ENCODE measurements at regions not wholly inside any gene's neighbourhood (a gene's known extent, or its start where the extent isn't known, plus 50 kb on each side); places are given as distances from the start of the nearest gene placed in this dataset.

DNA sequence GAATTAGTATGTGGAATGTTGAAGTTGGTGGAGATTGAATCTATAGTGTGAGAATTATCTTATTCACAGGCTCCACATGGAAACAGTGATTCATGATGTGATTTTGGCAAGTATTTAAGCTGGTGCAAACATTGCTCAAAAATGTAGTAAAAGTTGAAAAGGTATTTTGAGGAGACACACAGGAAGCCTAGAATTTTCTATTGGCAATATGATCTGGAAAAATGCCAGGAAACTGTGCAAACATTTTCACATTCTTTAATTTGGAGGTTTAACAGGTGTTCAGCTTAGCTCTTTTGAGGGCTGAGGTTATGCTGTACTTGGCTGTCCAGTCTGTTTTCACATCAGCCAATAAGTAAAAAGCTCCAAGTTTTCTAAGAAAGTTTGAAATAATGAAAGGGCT lies 327.3 kb downstream of the RWDD3 start:
- DNase-seq (ENCODE audit: low spot score), result no peak
- no peaks in the 10 kb centered on the region for H3K27me3 Mint-ChIP-seq (ENCODE audit: low read depth)
- H3K36me3 Mint-ChIP-seq (ENCODE audit: low read depth), result no peaks in the 10 kb centered on the region
- peaks cover 33% of the 10 kb centered on the region for H3K9me3 Mint-ChIP-seq
- no peak overlapping the region for H3K4me3 Mint-ChIP-seq (ENCODE audit: low read depth)
- intact Hi-C loops (cut with micrococcal nuclease), result no loop called here
- no peak overlapping the region for H3K27ac Mint-ChIP-seq
- no peaks in the 10 kb centered on the region for H3K4me1 Mint-ChIP-seq (ENCODE audit: low read depth)

DNA sequence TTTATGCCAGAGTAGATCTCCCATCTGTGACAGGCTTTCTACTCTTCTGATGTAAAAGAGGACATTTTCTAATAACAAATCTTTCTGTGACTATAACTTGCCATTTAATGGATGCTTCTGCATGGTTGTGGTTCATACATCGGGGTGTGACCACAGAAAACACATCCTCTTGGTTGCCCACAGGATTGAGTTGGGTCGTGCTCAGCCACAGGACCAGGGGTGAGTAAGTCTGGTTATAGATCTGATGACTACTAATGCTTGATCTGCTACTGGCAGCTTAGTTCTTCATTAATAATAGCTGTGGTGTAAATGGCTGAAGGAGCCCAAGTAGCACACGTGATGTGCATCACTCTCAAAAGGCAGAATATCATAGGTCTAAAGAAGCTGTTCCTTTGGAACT lies 328.2 kb downstream of the RWDD3 start:
- H3K9me3 Mint-ChIP-seq, result peaks cover 31% of the 10 kb centered on the region
- H3K27ac Mint-ChIP-seq, result no peak overlapping the region
- no peak overlapping the region for H3K4me3 Mint-ChIP-seq (ENCODE audit: low read depth)
- no peak for DNase-seq (ENCODE audit: low spot score)
- intact Hi-C loops (cut with micrococcal nuclease), result no loop called here
- H3K4me1 Mint-ChIP-seq (ENCODE audit: low read depth), result no peaks in the 10 kb centered on the region
- no peaks in the 10 kb centered on the region for H3K27me3 Mint-ChIP-seq (ENCODE audit: low read depth)
- no peaks in the 10 kb centered on the region for H3K36me3 Mint-ChIP-seq (ENCODE audit: low read depth)

DNA sequence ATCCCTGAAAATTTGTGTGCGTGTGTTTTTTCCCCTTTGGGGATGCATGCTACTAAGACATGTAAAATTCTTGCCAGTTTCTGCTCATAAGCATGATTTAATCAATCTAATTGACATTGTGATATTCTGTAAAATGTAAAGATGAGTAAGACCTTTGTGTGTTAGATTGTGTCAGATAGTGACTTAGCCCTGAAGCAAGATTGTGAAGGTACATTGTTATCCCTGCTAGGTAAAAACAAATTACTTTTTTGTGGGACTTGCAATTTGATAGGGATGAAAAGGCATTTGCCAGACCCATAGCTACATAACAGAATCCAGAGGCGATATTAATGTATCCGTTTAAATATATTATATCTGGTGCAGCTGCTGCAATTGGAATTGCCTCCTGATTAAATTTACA lies 338.0 kb downstream of the RWDD3 start:
- H3K4me1 Mint-ChIP-seq (ENCODE audit: low read depth), result no peaks in the 10 kb centered on the region

DNA sequence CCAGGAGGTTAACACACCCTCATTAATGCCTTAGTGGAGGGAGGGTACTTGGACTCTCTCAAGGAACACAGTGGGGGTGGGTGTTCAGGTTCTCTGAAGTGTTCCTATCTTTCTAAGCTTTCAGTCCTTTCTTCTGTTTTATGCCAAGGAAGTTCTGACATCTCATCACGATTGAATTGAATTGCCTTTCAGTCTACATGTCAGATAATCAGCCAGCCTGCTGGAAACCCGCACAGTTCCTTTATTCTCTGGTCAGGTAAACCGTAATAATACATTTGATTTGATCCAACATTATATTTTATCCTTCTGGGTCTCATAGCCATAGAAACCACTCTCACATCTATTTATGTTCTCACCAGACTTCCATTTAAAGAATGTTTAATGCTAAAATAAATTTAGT lies 339.0 kb downstream of the RWDD3 start:
- H3K36me3 Mint-ChIP-seq (ENCODE audit: low read depth), result no peaks in the 10 kb centered on the region
- intact Hi-C loops (cut with micrococcal nuclease), result no loop called here

More for the DNA sequence above, 338.0 kb downstream of the RWDD3 start:
- DNase-seq (ENCODE audit: low spot score), result no peak
- no peaks in the 10 kb centered on the region for H3K36me3 Mint-ChIP-seq (ENCODE audit: low read depth)
- no peaks in the 10 kb centered on the region for H3K27me3 Mint-ChIP-seq (ENCODE audit: low read depth)
- H3K9me3 Mint-ChIP-seq, result no peaks in the 10 kb centered on the region
- intact Hi-C loops (cut with micrococcal nuclease), result no loop called here
- no peak overlapping the region for H3K27ac Mint-ChIP-seq
- H3K4me3 Mint-ChIP-seq (ENCODE audit: low read depth), result no peak overlapping the region

DNA sequence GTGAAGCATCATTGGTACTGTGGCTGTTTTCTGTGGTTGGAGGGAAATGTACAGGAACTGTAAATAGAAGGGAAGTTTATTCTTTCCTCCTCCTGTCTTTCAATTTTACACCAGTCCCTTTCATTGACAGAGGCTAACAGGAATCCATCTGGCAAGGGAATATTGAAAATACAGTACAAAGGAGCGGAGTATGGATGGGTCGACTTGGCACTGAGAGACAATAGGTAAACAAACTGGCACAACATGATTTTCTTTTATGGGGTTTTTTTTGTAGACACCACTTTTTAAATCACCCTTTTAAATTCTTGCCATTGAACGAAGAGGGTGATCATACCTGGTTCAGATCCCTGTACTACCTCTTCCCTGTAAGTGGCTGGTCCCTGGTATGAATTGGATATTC lies 341.3 kb downstream of the RWDD3 start:
- Mint-ChIP-seq H3K4me1 (ENCODE audit: low read depth) (no peaks in the 10 kb centered on the region), H3K27ac (no peak overlapping the region), H3K36me3 (ENCODE audit: low read depth) (no peaks in the 10 kb centered on the region), H3K27me3 (ENCODE audit: low read depth) (no peaks in the 10 kb centered on the region), H3K9me3 (no peaks in the 10 kb centered on the region), H3K4me3 (ENCODE audit: low read depth) (no peak overlapping the region)
- intact Hi-C loops (cut with micrococcal nuclease), result no loop called here
- no peak for DNase-seq (ENCODE audit: low spot score)

More for the DNA sequence above, 339.0 kb downstream of the RWDD3 start:
- no peaks in the 10 kb centered on the region for H3K27me3 Mint-ChIP-seq (ENCODE audit: low read depth)
- no peak for DNase-seq (ENCODE audit: low spot score)
- no peaks in the 10 kb centered on the region for H3K9me3 Mint-ChIP-seq
- no peak overlapping the region for H3K4me3 Mint-ChIP-seq (ENCODE audit: low read depth)
- H3K4me1 Mint-ChIP-seq (ENCODE audit: low read depth), result no peaks in the 10 kb centered on the region
- H3K27ac Mint-ChIP-seq, result no peak overlapping the region

- H3K36me3 Mint-ChIP-seq (ENCODE audit: low read depth), result no peaks in the 10 kb centered on the region
Observed at GRCh38 chr1:95578462-95578861, 344.5 kb downstream of the RWDD3 start.

GRCh38 chr1:95582191-95582590 lies 348.2 kb downstream of the RWDD3 start:
- H3K4me1 Mint-ChIP-seq (ENCODE audit: low read depth), result no peaks in the 10 kb centered on the region
- H3K9me3 Mint-ChIP-seq, result no peaks in the 10 kb centered on the region
- DNase-seq (ENCODE audit: low spot score), result no peak
- no peaks in the 10 kb centered on the region for H3K36me3 Mint-ChIP-seq (ENCODE audit: low read depth)
- H3K27ac Mint-ChIP-seq, result no peak overlapping the region
- H3K4me3 Mint-ChIP-seq (ENCODE audit: low read depth), result no peak overlapping the region
- intact Hi-C loops (cut with micrococcal nuclease), result no loop called here
- H3K27me3 Mint-ChIP-seq (ENCODE audit: low read depth), result no peaks in the 10 kb centered on the region

More at GRCh38 chr1:95578462-95578861, 344.5 kb downstream of the RWDD3 start:
- intact Hi-C loops (cut with micrococcal nuclease), result no loop called here
- H3K27me3 Mint-ChIP-seq (ENCODE audit: low read depth), result no peaks in the 10 kb centered on the region
- no peak for DNase-seq (ENCODE audit: low spot score)
- H3K9me3 Mint-ChIP-seq, result no peaks in the 10 kb centered on the region
- no peak overlapping the region for H3K4me3 Mint-ChIP-seq (ENCODE audit: low read depth)
- H3K27ac Mint-ChIP-seq, result no peak overlapping the region
- H3K4me1 Mint-ChIP-seq (ENCODE audit: low read depth), result no peaks in the 10 kb centered on the region

GRCh38 chr1:95582746-95583145 lies 348.7 kb downstream of the RWDD3 start:
- DNase-seq (ENCODE audit: low spot score), result no peak
- H3K4me1 Mint-ChIP-seq (ENCODE audit: low read depth), result no peaks in the 10 kb centered on the region
- intact Hi-C loops (cut with micrococcal nuclease), result no loop called here
- H3K27ac Mint-ChIP-seq, result no peak overlapping the region
- H3K9me3 Mint-ChIP-seq, result no peaks in the 10 kb centered on the region
- H3K36me3 Mint-ChIP-seq (ENCODE audit: low read depth), result no peaks in the 10 kb centered on the region
- no peaks in the 10 kb centered on the region for H3K27me3 Mint-ChIP-seq (ENCODE audit: low read depth)
- H3K4me3 Mint-ChIP-seq (ENCODE audit: low read depth), result no peak overlapping the region

DNA sequence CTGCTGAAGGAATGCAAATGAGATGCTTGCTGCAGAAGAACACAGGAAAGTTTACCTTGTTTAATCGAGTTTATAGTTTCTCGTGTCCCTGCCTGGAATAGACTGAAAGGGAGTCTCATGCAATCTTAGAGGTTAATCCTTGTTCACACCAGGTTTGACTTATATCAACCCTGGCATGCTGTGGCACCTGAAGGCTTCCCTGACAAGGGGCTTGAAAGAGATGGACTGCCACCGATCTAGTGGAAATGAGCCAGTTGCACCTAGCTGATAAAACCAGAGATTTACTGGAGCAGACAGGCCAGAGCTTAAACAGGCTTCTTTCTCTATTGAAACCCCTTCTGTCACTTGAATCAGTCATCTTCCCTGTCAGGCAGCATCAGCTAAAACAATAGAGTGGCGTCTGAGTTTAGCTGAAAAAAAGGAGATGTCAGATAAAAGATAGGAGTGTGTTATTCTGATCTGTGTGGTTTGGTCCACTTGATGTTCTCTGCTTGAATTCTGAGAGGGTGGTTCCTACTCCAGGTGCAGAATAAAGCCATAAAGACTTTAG lies 349.7 kb downstream of the RWDD3 start:
- no peaks in the 10 kb centered on the region for H3K36me3 Mint-ChIP-seq (ENCODE audit: low read depth)
- no peak overlapping the region for H3K4me3 Mint-ChIP-seq (ENCODE audit: low read depth)
- H3K27me3 Mint-ChIP-seq (ENCODE audit: low read depth), result no peaks in the 10 kb centered on the region
- H3K9me3 Mint-ChIP-seq, result no peaks in the 10 kb centered on the region
- no peaks in the 10 kb centered on the region for H3K4me1 Mint-ChIP-seq (ENCODE audit: low read depth)
- DNase-seq (ENCODE audit: low spot score), result no peak
- no peak overlapping the region for H3K27ac Mint-ChIP-seq
- intact Hi-C loops (cut with micrococcal nuclease), result no loop called here

DNA sequence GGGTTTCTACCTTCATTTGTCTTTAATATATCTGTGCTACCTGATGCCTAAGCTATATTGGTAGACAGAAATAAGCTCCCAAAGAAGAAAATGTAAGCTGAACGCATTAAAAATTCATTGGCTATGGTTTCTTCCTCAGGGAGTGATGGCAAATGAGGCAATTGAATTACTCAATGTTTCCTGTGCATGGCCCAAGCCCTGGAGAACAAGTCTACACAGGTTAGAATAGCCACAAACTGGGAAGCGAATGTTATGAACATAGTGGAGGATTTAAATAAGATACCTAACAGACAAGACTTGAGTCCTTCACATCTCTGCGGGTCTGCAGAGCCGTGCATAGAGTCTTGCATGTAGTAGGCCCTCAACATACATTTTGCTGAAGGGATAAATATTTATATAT lies 350.3 kb downstream of the RWDD3 start:
- intact Hi-C loops (cut with micrococcal nuclease), result no loop called here
- Mint-ChIP-seq H3K36me3 (ENCODE audit: low read depth) (no peaks in the 10 kb centered on the region), H3K4me3 (ENCODE audit: low read depth) (no peak overlapping the region), H3K27me3 (ENCODE audit: low read depth) (no peaks in the 10 kb centered on the region), H3K9me3 (no peaks in the 10 kb centered on the region), H3K27ac (no peak overlapping the region), H3K4me1 (ENCODE audit: low read depth) (no peaks in the 10 kb centered on the region)
- no peak for DNase-seq (ENCODE audit: low spot score)

GRCh38 chr1:95604771-95605170 lies 370.8 kb downstream of the RWDD3 start:
- no peaks in the 10 kb centered on the region for H3K36me3 Mint-ChIP-seq (ENCODE audit: low read depth)
- no peak for DNase-seq (ENCODE audit: low spot score)
- intact Hi-C loops (cut with micrococcal nuclease), result no loop called here

GRCh38 chr1:95614197-95614596 lies 380.2 kb downstream of the RWDD3 start:
- intact Hi-C loops (cut with micrococcal nuclease), result no loop called here
- no peaks in the 10 kb centered on the region for H3K4me1 Mint-ChIP-seq (ENCODE audit: low read depth)
- no peaks in the 10 kb centered on the region for H3K36me3 Mint-ChIP-seq (ENCODE audit: low read depth)
- H3K9me3 Mint-ChIP-seq, result peaks cover 16% of the 10 kb centered on the region
- H3K4me3 Mint-ChIP-seq (ENCODE audit: low read depth), result no peak overlapping the region
- no peaks in the 10 kb centered on the region for H3K27me3 Mint-ChIP-seq (ENCODE audit: low read depth)
- H3K27ac Mint-ChIP-seq, result no peak overlapping the region
- DNase-seq (ENCODE audit: low spot score), result no peak

More at GRCh38 chr1:95604771-95605170, 370.8 kb downstream of the RWDD3 start:
- Mint-ChIP-seq H3K4me3 (ENCODE audit: low read depth) (no peak overlapping the region), H3K27me3 (ENCODE audit: low read depth) (no peaks in the 10 kb centered on the region), H3K4me1 (ENCODE audit: low read depth) (no peaks in the 10 kb centered on the region), H3K27ac (no peak overlapping the region), H3K9me3 (no peaks in the 10 kb centered on the region)

- Mint-ChIP-seq H3K27ac (no peak overlapping the region), H3K27me3 (ENCODE audit: low read depth) (no peaks in the 10 kb centered on the region), H3K36me3 (ENCODE audit: low read depth) (no peaks in the 10 kb centered on the region), H3K9me3 (peaks cover 23% of the 10 kb centered on the region), H3K4me1 (ENCODE audit: low read depth) (no peaks in the 10 kb centered on the region), H3K4me3 (ENCODE audit: low read depth) (no peak overlapping the region)
- no peak for DNase-seq (ENCODE audit: low spot score)
- intact Hi-C loops (cut with micrococcal nuclease), result no loop called here
Observed at GRCh38 chr1:95615421-95615820, 381.4 kb downstream of the RWDD3 start.

DNA sequence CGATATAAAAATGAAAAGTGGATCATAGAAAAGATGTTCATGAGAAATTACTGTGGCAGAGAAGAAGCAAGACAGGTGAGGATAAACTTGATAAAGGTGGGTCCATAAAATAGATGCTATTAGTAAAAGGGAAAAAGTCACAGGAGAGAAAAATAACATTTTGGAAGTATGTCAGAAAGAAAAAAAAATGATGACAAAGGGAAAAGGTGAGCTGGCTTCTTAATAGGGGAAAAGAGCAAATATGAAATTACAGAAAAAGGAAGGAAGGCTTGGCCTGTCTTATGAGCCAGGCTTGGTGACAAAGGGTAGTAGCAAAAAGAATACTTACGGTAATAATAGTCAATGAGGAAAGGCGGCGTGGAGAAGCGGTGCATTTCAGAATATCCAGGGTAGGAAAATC lies 386.1 kb downstream of the RWDD3 start:
- H3K27me3 Mint-ChIP-seq (ENCODE audit: low read depth), result no peaks in the 10 kb centered on the region
- DNase-seq (ENCODE audit: low spot score), result no peak
- peaks cover 19% of the 10 kb centered on the region for H3K9me3 Mint-ChIP-seq
- no peak overlapping the region for H3K27ac Mint-ChIP-seq
- no peak overlapping the region for H3K4me3 Mint-ChIP-seq (ENCODE audit: low read depth)
- H3K36me3 Mint-ChIP-seq (ENCODE audit: low read depth), result no peaks in the 10 kb centered on the region
- no peaks in the 10 kb centered on the region for H3K4me1 Mint-ChIP-seq (ENCODE audit: low read depth)
- intact Hi-C loops (cut with micrococcal nuclease), result no loop called here

Measured in activated T-helper 2 cell treated with anti-CD3 and anti-CD28 coated beads, Interferon-gamma antibody, Interleukin-2, Interleukin-4, amounts not matched to agents 10 μg/mL and 5 μg/mL and 100 μg/mL, durations not matched to agents 14 hours and 24 hours and 36 hours (primary cell).